Caco-2 (cell line): ENCODE measurements at regions not wholly inside any gene's neighbourhood (a gene's known extent, or its start where the extent isn't known, plus 50 kb on each side); places are given as distances from the start of the nearest gene placed in this dataset.

ENCODE experiments used
- BruUV-seq: library from RNA; stranded (reverse); fragments of 400-500 nt; replicated peaks from 2 replicates; lab custom pipeline; 2021; lab: Mats Ljungman, UMichigan
- CTCF ChIA-PET: fragments of 300-600 bp; sonication (Branson Sonifier 250); formaldehyde crosslinking; loops from one replicate; lab custom pipeline; 2022; ENCODE audit warnings: antibody characterized with exemption; lab: Charles Lee
- POLR2A ChIA-PET: fragments of 300-600 bp; sonication (Branson Sonifier 250); formaldehyde crosslinking; loops from one replicate; lab custom pipeline; 2022; ENCODE audit warnings: antibody characterized with exemption; lab: Charles Lee
- DNase-seq, 2 experiments: peaks; one replicate each; pipeline versions ENCODE4 v3.0.0 to v3.0.0-alpha.2; 2020 to 2022
- H3K27me3 ChIP-seq: replicated peaks from 2 replicates; pipeline ENCODE4 v1.6.0; 2011; ENCODE audit warnings: low read length; ENCODE audit not compliant: control insufficient read depth, insufficient read depth
- H3K36me3 ChIP-seq: 2 replicates; pipeline ENCODE4 v1.5.1; 2011; ENCODE audit warnings: low read length; ENCODE audit not compliant: control insufficient read depth, insufficient read depth
- H3K4me1 ChIP-seq: fragments of 250-450 bp; sonication (Bioruptor Pico); 2 replicates; pipeline ENCODE4 v1.5.1; 2020; ENCODE audit warnings: mild to moderate bottlenecking
- H3K4me3 ChIP-seq: 2 replicates; pipeline ENCODE4 v1.5.1; 2011; ENCODE audit warnings: low read depth, mild to moderate bottlenecking, control low read depth, low read length
- H3K9me3 ChIP-seq: fragments of 250-450 bp; sonication (Bioruptor Pico); 2 replicates; pipeline ENCODE4 v1.5.1; 2020; ENCODE audit warnings: mild to moderate bottlenecking, moderate library complexity
- H3K27ac Mint-ChIP-seq: one replicate; pipeline ENCODE4 v1.8.0; 2022; ENCODE audit warnings: mixed read lengths; ENCODE audit not compliant: unreplicated experiment
- H3K27me3 Mint-ChIP-seq: one replicate; pipeline ENCODE4 v1.8.0; 2022; ENCODE audit warnings: mixed read lengths; ENCODE audit not compliant: insufficient read depth, unreplicated experiment
- H3K36me3 Mint-ChIP-seq: one replicate; pipeline ENCODE4 v1.8.0; 2022; ENCODE audit warnings: mild to moderate bottlenecking, mixed read lengths; ENCODE audit not compliant: insufficient read depth, unreplicated experiment
- H3K4me1 Mint-ChIP-seq: one replicate; pipeline ENCODE4 v1.8.0; 2022; ENCODE audit warnings: low read depth, mixed read lengths; ENCODE audit not compliant: unreplicated experiment
- H3K4me3 Mint-ChIP-seq: one replicate; pipeline ENCODE4 v1.8.0; 2022; ENCODE audit warnings: mild to moderate bottlenecking, moderate library complexity, mixed read lengths; ENCODE audit not compliant: unreplicated experiment
- H3K9me3 Mint-ChIP-seq: one replicate; pipeline ENCODE4 v1.8.0; 2022; ENCODE audit warnings: mixed read lengths; ENCODE audit not compliant: unreplicated experiment
- intact Hi-C: fragments of 100-400 bp; cut with micrococcal nuclease; formaldehyde crosslinking; loops from one replicate; pipeline ENCODE4 v1.10.0; 2022; ENCODE audit not compliant: unreplicated experiment
- TF ChIP-seq, protein P1 (sequence below), 2 experiments: fragments of 200-600 bp in 1 of 2; IDR thresholded peaks; 1 replicate in 1 of 2; 2 replicates in 1 of 2; pipeline versions ENCODE4 v1.5.1 to v1.8.0; 2011 to 2022; ENCODE audit warnings: antibody characterized with exemption in 1 of 2, control low read depth in 1 of 2, inconsistent platforms in 1 of 2, low read depth in 1 of 2, low read length in 1 of 2, mild to moderate bottlenecking in 1 of 2, moderate library complexity in 1 of 2; ENCODE audit not compliant: insufficient read depth in 1 of 2, severe bottlenecking in 1 of 2, unreplicated experiment in 1 of 2

GRCh38 chr12:131460520-131460919 lies 250.4 kb upstream of the SFSWAP start:
- Mint-ChIP-seq H3K27ac (no peak overlapping the region), H3K4me3 (no peak overlapping the region), H3K27me3 (peaks cover 37% of the 10 kb centered on the region), H3K36me3 (no peaks in the 10 kb centered on the region), H3K9me3 (no peaks in the 10 kb centered on the region), H3K4me1 (no peaks in the 10 kb centered on the region)
- TF ChIP-seq, protein P1, sequence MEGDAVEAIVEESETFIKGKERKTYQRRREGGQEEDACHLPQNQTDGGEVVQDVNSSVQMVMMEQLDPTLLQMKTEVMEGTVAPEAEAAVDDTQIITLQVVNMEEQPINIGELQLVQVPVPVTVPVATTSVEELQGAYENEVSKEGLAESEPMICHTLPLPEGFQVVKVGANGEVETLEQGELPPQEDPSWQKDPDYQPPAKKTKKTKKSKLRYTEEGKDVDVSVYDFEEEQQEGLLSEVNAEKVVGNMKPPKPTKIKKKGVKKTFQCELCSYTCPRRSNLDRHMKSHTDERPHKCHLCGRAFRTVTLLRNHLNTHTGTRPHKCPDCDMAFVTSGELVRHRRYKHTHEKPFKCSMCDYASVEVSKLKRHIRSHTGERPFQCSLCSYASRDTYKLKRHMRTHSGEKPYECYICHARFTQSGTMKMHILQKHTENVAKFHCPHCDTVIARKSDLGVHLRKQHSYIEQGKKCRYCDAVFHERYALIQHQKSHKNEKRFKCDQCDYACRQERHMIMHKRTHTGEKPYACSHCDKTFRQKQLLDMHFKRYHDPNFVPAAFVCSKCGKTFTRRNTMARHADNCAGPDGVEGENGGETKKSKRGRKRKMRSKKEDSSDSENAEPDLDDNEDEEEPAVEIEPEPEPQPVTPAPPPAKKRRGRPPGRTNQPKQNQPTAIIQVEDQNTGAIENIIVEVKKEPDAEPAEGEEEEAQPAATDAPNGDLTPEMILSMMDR (IDR thresholded peaks at IDR 0.05; ENCODE audit: insufficient read depth in 1 of 2, low read depth in 1 of 2, low read length in 1 of 2, severe bottlenecking in 1 of 2, unreplicated experiment in 1 of 2), result no peak
- BruUV-seq, result no TSS peak
- Histone ChIP-seq H3K27me3 (no peaks in the 10 kb centered on the region; the same call in 1 of the 2 replicates), H3K4me3 (no peak overlapping the region), H3K36me3 (no peaks in the 10 kb centered on the region; the same call in 1 of the 2 replicates), H3K4me1 (no peaks in the 10 kb centered on the region), H3K9me3 (no peaks in the 10 kb centered on the region)
- CTCF ChIA-PET, result no interaction called here
- intact Hi-C loops, result no loop called here
- POLR2A ChIA-PET, result no interaction called here
- DNase-seq, result no peak

DNA sequence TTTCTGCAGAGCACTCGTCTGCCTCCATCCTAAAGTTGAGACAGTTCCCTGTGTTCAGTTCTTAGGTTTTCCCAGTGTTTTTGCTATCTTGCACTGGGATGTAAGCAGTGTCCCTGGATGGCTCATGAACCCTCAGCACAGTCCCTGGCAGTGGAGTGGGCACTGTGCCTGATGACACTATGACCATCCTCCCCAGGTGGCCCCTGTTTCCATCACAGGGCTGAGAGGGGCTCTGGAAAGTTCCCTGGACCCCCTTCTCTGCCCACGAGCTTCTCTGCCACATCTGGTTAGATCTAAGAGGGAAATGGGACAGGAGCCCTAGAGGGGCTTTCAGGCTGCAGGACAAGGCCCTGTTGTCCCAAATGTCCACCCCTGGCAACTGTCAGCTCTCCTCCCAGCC lies 249.8 kb upstream of the SFSWAP start:
- no peaks in the 10 kb centered on the region for H3K9me3 Mint-ChIP-seq

DNA sequence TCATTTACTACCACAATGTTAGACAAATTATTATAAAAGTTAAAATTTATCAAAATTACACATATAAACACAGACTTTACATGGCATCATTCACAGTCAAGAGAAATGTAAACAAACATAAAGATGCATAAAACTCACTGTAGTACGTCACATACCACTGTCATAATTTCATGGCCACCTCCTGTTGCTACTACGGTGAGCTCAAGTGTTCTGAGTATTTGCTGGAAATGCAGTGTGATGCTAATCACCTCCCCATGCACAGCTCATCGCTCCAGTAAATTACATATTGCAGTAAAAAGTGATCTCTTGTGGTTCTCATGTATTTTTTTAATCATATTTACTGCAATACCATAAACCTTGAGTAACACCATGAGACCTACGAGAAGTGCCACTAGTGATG lies 247.7 kb upstream of the SFSWAP start:
- BruUV-seq, result no TSS peak
- POLR2A ChIA-PET, result no interaction called here
- Mint-ChIP-seq H3K4me1 (no peaks in the 10 kb centered on the region), H3K9me3 (no peaks in the 10 kb centered on the region), H3K27ac (no peak overlapping the region), H3K27me3 (peaks cover 34% of the 10 kb centered on the region), H3K36me3 (no peaks in the 10 kb centered on the region), H3K4me3 (no peak overlapping the region)
- DNase-seq, result no peak
- TF ChIP-seq, protein P1 (IDR thresholded peaks at IDR 0.05; ENCODE audit: insufficient read depth in 1 of 2, low read depth in 1 of 2, low read length in 1 of 2, severe bottlenecking in 1 of 2, unreplicated experiment in 1 of 2), result no peak
- Histone ChIP-seq H3K4me1 (no peaks in the 10 kb centered on the region), H3K4me3 (no peak overlapping the region), H3K36me3 (no peaks in the 10 kb centered on the region; the same call in 1 of the 2 replicates), H3K27me3 (no peaks in the 10 kb centered on the region; the same call in 1 of the 2 replicates), H3K9me3 (no peaks in the 10 kb centered on the region)
- intact Hi-C loops, result no loop called here
- CTCF ChIA-PET, result no interaction called here

More for the DNA sequence above, 249.8 kb upstream of the SFSWAP start:
- Histone ChIP-seq H3K9me3 (no peaks in the 10 kb centered on the region), H3K4me3 (no peak overlapping the region), H3K36me3 (no peaks in the 10 kb centered on the region; the same call in 1 of the 2 replicates), H3K4me1 (no peaks in the 10 kb centered on the region), H3K27me3 (no peaks in the 10 kb centered on the region; the same call in 1 of the 2 replicates)
- intact Hi-C loops, result no loop called here
- ChIA-PET CTCF (no interaction called here), POLR2A (no interaction called here)
- no TSS peak for BruUV-seq
- Mint-ChIP-seq H3K36me3 (no peaks in the 10 kb centered on the region), H3K27ac (no peak overlapping the region), H3K27me3 (peaks cover 37% of the 10 kb centered on the region), H3K4me3 (no peak overlapping the region), H3K4me1 (no peaks in the 10 kb centered on the region)
- no peak for DNase-seq
- TF ChIP-seq, protein P1 (IDR thresholded peaks at IDR 0.05; ENCODE audit: insufficient read depth in 1 of 2, low read depth in 1 of 2, low read length in 1 of 2, severe bottlenecking in 1 of 2, unreplicated experiment in 1 of 2), result no peak
